Liver (tissue), 8 donors: ENCODE measurements at regions not wholly inside any gene's neighbourhood (a gene's known extent, or its start where the extent isn't known, plus 50 kb on each side); places are given as distances from the start of the nearest gene placed in this dataset.

Experiments
- DNase-seq: peaks from one replicate; pipeline ENCODE4 v3.0.0-alpha.2; 2017; ENCODE audit warnings: low spot score
- H3K27ac ChIP-seq, 2 donors: one replicate each; pipeline ENCODE4 v1.7.0; 2013; ENCODE audit warnings: inconsistent platforms in 2 of 2, low read length in 2 of 2, control low read depth in 1 of 2, low read depth in 1 of 2, mild to moderate bottlenecking in 1 of 2
- H3K27me3 ChIP-seq, 4 donors: one replicate each; pipeline versions ENCODE4 v1.6.1 to v1.7.0; 2013; ENCODE audit warnings: low read length in 3 of 4, inconsistent platforms in 1 of 4, mild to moderate bottlenecking in 1 of 4, moderate library complexity in 1 of 4; ENCODE audit not compliant: control insufficient read depth in 4 of 4, insufficient read depth in 4 of 4
- H3K36me3 ChIP-seq, 4 donors: one replicate each; pipeline versions ENCODE4 v1.6.1 to v1.7.0; 2013; ENCODE audit warnings: low read length in 3 of 4, mild to moderate bottlenecking in 3 of 4, low read depth in 1 of 4, moderate library complexity in 1 of 4; ENCODE audit not compliant: control insufficient read depth in 4 of 4, insufficient read depth in 3 of 4
- H3K4me1 ChIP-seq, 4 donors: one replicate each; pipeline versions ENCODE4 v1.6.1 to v1.7.0; 2013; ENCODE audit warnings: low read length in 3 of 4, mild to moderate bottlenecking in 3 of 4, moderate library complexity in 1 of 4; ENCODE audit not compliant: control insufficient read depth in 4 of 4, insufficient read depth in 4 of 4
- H3K4me3 ChIP-seq, 3 donors: one replicate each; pipeline versions ENCODE4 v1.6.1 to v1.7.0; 2013; ENCODE audit warnings: low read length in 3 of 3, control low read depth in 1 of 3, low read depth in 1 of 3, mild to moderate bottlenecking in 1 of 3
- H3K9ac ChIP-seq, 2 donors: one replicate each; pipeline ENCODE4 v1.7.0; 2013; ENCODE audit warnings: low read length in 2 of 2, mild to moderate bottlenecking in 2 of 2, moderate library complexity in 2 of 2, control low read depth in 1 of 2, low read depth in 1 of 2
- H3K9me3 ChIP-seq, 4 donors: one replicate each; pipeline versions ENCODE4 v1.6.1 to v1.7.0; 2013; ENCODE audit warnings: low read length in 3 of 4; ENCODE audit not compliant: control insufficient read depth in 4 of 4
- CTCF ChIP-seq: fragments of 150-350 bp; IDR thresholded peaks from 2 replicates; pipeline ENCODE4 v1.5.1; 2017; ENCODE audit warnings: improper control_type of control experiment, low read depth, low read length; ENCODE audit not compliant: missing input control
- EGR1 ChIP-seq, 2 donors: IDR thresholded peaks; 2 replicates each; pipeline ENCODE4 v1.6.1; 2016 to 2018; ENCODE audit warnings: antibody characterized with exemption in 2 of 2, low read depth in 2 of 2
- GABPA ChIP-seq, 2 donors: IDR thresholded peaks in 1 of 2; conservative IDR thresholded peaks in 1 of 2; 2 replicates each; pipeline ENCODE4 v1.6.1; 2016; ENCODE audit warnings: antibody characterized with exemption in 2 of 2, mild to moderate bottlenecking in 1 of 2, moderate library complexity in 1 of 2
- HNF4A ChIP-seq, 2 donors: conservative IDR thresholded peaks; 2 replicates each; pipeline ENCODE4 v1.6.1; 2016; ENCODE audit warnings: antibody characterized with exemption in 2 of 2, mild to moderate bottlenecking in 2 of 2
- HNF4G ChIP-seq: IDR thresholded peaks from 2 replicates; pipeline ENCODE4 v1.6.1; 2016; ENCODE audit warnings: antibody characterized with exemption
- JUND ChIP-seq, 2 donors: IDR thresholded peaks; 2 replicates each; pipeline ENCODE4 v1.6.1; 2016; ENCODE audit warnings: antibody characterized with exemption in 2 of 2
- NR2F2 ChIP-seq: IDR thresholded peaks from 2 replicates; pipeline ENCODE4 v1.6.1; 2016; ENCODE audit warnings: antibody characterized with exemption
- RXRA ChIP-seq, 2 donors: IDR thresholded peaks; 2 replicates each; pipeline ENCODE4 v1.6.1; 2017 to 2018; ENCODE audit warnings: antibody characterized with exemption in 2 of 2, mild to moderate bottlenecking in 1 of 2
- SP1 ChIP-seq: IDR thresholded peaks from 2 replicates; pipeline ENCODE4 v1.6.1; 2018; ENCODE audit warnings: antibody characterized with exemption, mild to moderate bottlenecking
- YY1 ChIP-seq: IDR thresholded peaks from 2 replicates; pipeline ENCODE4 v1.6.1; 2016; ENCODE audit warnings: antibody characterized with exemption, mild to moderate bottlenecking
- WGBS: extraction: QIAGEN DNeasy Blood & Tissue Kit; methylation state at CpG from one replicate; pipeline ENCODE4 v1.1.7; 2013; 5-methylcytosine and 5-hydroxymethylcytosine counted together
- TF ChIP-seq, protein P1 (sequence below): IDR thresholded peaks from 2 replicates; pipeline ENCODE4 v1.6.1; 2016; ENCODE audit warnings: antibody characterized with exemption
- donor health status: healthy.
- donor health status: healthy.
- donor health status: healthy.
- donor health status: healthy.
- donor health status: healthy.

DNA sequence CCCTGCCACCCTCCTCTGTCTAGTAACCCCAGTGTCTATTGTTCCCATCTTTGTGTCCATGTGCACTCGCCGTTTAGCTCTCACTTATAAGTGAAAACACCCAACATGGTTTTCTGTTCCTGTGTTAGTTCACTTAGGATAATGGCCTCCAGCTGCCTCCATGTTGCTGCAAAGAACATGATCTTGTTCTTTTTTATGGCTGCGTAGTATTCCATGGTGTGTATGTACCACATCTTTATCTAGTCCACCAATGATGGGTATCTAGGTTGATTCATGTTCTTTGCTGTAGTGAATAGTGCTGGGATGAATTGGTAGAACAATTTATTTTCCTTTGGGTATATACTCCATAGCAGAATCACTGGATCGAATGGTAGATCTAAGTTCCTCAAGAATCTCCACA is 51.0 kb upstream of the RFLNA start:
- DNase-seq, result no peak
- peaks cover 0 to 5% (median under 1%) of the 10 kb centered on the region in 4 donors for H3K9me3 ChIP-seq
- H3K27ac ChIP-seq, result no peak overlapping the region
- peaks cover 0 to 3% (median 1%) of the 10 kb centered on the region in 4 donors for H3K27me3 ChIP-seq
- H3K36me3 ChIP-seq, result no peaks in the 10 kb centered on the region
- H3K4me1 ChIP-seq, result no peaks in the 10 kb centered on the region
- WGBS, result 97% methylated on average over 4 of the region's 4 CpGs
- TF ChIP-seq GABPA (IDR thresholded peaks at IDR 0.05 in 1 of 2, conservative IDR thresholded peaks at IDR 0.05 in 1 of 2), result no peak
- TF ChIP-seq HNF4G, result no peak
- TF ChIP-seq RXRA (IDR thresholded peaks at IDR 0.05), result no peak
- TF ChIP-seq NR2F2, result no peak
- no peak for TF ChIP-seq SP1
- TF ChIP-seq JUND (IDR thresholded peaks at IDR 0.05), result no peak
- no peak for TF ChIP-seq EGR1 (IDR thresholded peaks at IDR 0.05; ENCODE audit: low read depth in 2 of 2)
- TF ChIP-seq CTCF, result no peak
- TF ChIP-seq, protein P1, sequence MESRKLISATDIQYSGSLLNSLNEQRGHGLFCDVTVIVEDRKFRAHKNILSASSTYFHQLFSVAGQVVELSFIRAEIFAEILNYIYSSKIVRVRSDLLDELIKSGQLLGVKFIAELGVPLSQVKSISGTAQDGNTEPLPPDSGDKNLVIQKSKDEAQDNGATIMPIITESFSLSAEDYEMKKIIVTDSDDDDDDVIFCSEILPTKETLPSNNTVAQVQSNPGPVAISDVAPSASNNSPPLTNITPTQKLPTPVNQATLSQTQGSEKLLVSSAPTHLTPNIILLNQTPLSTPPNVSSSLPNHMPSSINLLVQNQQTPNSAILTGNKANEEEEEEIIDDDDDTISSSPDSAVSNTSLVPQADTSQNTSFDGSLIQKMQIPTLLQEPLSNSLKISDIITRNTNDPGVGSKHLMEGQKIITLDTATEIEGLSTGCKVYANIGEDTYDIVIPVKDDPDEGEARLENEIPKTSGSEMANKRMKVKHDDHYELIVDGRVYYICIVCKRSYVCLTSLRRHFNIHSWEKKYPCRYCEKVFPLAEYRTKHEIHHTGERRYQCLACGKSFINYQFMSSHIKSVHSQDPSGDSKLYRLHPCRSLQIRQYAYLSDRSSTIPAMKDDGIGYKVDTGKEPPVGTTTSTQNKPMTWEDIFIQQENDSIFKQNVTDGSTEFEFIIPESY, result no peak
- TF ChIP-seq YY1, result no peak
- no peak for TF ChIP-seq HNF4A (conservative IDR thresholded peaks at IDR 0.05)
- no peak overlapping the region for H3K4me3 ChIP-seq
- no peak overlapping the region for H3K9ac ChIP-seq
